ENCODE measurements at regions not wholly inside any gene's neighbourhood (a gene's known extent, or its start where the extent isn't known, plus 50 kb on each side); places are given as distances from the start of the nearest gene placed in this dataset.
"Not testable (repeated sequence)": the region's sequence is repeated elsewhere in the genome, so short reads cannot be mapped to it uniquely, and the experiment has no call there.

GRCh38 chr5:42894057-42894456, 82.4 kb upstream of the SELENOP start:
- ATAC-seq = no peak

GRCh38 chr5:42889311-42889933, 77.7 kb upstream of the SELENOP start:
- peak; percentile 64 to 68 for ATAC-seq

- no peak for ATAC-seq
These were observed 77.1 kb upstream of the SELENOP start for GRCh38 chr5:42888771-42889170.

DNA sequence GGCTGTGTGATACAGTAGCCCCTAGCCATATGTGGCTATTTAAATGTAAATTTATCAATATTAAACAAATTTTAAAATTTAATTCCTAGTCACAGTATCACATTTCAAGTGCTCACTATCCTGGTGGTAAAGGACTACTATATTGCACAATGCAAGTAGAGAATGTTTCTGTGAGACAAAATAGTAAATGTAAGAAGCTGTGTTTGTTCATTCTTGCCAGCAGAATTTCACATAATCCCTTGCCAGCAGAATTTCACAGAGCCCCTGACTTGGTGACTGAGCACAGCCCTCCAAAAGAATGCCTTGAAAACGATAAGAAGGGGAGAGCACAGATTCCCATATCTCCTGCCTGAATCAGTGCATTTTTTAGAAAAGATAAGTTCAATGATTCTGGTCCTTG, 75.9 kb upstream of the SELENOP start:
- no peak for ATAC-seq

DNA sequence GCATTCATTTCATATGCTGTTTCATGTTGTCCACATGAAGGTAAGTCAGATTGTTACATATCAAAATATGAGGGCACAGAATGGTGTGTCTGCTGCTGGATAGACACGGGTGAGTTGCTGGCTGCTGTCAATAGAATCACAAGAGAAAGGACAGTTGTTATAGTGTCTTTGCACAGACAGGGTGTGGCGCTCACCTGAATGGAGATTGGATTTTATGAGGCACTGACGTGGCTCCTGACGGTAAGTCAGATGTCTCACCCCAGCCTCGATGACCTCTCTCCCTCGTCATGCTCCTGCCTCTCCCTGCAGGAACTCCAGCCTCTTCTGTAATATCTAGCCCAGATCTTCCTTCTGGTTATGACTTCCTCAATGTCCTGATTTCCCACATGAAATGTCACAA, 75.4 kb upstream of the SELENOP start:
- no peak for ATAC-seq

GRCh38 chr5:42886635-42887034, 74.9 kb upstream of the SELENOP start:
- ATAC-seq = no peak

- no peak for ATAC-seq
These were observed 72.6 kb upstream of the SELENOP start for GRCh38 chr5:42884326-42884725.

- no peak for ATAC-seq
These were observed 69.9 kb upstream of the SELENOP start for GRCh38 chr5:42881416-42882117.

DNA sequence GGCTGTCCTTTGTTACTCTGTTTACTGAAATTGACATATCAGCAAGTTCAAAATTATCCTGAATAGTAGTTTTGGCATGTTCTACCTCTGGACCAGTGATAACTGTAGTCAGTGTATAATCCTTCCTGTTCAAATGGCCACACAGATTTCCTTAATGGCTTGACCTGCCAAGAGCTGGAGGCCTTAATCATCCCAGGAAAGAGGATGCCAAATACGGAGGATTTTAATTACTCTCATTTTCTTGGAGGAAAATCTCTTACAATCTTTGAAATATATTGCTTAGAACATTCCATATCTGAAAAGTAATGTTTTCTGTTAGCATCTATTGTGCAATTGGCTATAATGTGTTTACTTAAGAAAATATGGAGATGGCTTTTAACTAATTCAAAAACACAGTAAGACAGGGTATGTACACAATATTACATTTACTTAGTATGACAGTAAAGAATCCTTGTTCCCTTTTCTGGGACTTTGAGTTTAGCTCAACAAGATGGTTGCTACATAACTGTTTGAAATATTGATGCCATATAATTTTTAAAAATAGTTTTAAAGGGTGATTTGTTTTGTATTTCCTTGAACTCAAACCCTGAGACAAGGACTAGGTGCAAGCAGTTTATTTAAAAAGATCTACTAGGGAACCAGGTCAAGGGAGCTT, 68.9 kb upstream of the SELENOP start:
- no peak for ATAC-seq

GRCh38 chr5:42879291-42879690, 67.6 kb upstream of the SELENOP start:
- no peak for ATAC-seq

- no peak for ATAC-seq
These were observed 66.9 kb upstream of the SELENOP start for GRCh38 chr5:42878550-42878949.

DNA sequence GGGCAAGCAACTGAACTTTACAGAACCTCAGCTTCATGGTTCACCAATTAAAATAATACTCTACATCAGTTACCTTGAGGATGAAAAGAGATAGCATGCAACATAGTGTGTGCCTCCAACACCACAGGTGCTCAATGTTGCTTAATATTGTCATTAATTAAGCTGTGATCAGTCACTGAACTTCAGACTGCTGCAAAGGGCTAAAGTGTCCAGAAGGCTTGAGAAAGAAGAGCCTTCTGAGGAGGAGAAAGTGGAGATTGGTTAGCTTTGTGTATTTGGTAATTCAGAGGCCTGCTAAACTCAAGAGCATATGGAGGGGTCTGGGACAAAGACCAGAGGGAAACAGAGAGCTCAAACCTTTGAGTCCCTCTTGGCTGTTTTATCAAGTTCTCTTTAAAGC, 66.3 kb upstream of the SELENOP start:
- no peak for ATAC-seq

GRCh38 chr5:42877431-42877830, 65.7 kb upstream of the SELENOP start:
- no peak for ATAC-seq

- no peak for ATAC-seq
These were observed 64.7 kb upstream of the SELENOP start for GRCh38 chr5:42876375-42876844.

- ATAC-seq = no peak
These were observed 64.2 kb upstream of the SELENOP start for GRCh38 chr5:42875785-42876374.

- ATAC-seq = no peak
These were observed 63.5 kb upstream of the SELENOP start for GRCh38 chr5:42875211-42875610.

- no peak for ATAC-seq
These were observed 63.0 kb upstream of the SELENOP start for GRCh38 chr5:42874621-42875198.

GRCh38 chr5:42872865-42873264, 61.2 kb upstream of the SELENOP start:
- no peak for ATAC-seq

DNA sequence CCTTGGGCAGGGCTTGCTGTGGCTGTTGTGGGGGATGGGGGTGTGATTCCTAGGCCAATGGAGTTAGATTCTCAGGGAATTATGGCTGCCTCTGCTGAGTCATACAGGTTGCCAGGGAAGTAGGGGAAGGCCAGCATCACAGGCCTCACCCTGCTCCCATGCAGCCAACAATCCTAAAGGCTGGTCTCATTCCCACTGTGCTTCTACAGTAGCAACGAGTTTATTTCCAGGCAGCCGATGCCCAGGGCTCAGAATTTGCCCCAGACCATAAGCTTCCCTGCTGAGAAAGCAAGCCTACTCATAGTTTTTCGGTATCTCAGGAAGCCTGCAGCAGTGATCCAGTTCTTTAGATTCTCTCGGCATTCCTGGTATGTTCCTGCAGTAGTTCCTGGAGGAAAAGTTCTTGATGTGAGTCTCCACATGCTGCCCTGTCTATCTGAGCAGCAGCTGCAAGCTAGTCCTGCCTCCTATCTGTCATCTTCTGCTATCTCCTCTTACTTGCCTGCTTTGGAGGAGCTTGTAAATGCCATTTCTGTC, 59.3 kb upstream of the SELENOP start:
- ATAC-seq = no peak

DNA sequence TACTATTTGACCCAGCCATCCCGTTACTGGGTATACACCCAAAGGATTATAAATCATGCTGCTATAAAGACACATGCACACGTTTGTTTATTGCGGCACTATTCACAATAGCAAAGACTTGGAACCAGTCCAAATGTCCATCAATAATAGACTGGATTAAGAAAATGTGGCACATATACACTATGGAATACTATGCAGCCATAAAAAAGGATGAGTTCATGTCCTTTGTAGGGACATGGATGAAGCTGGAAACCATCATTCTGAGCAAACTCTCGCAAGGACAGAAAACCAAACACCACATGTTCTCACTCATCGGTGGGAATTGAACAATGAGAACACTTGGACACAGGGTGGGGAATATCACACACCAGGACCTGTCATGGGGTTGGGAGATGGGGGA, 56.7 kb upstream of the SELENOP start:
- not testable (repeated sequence) for ATAC-seq

DNA sequence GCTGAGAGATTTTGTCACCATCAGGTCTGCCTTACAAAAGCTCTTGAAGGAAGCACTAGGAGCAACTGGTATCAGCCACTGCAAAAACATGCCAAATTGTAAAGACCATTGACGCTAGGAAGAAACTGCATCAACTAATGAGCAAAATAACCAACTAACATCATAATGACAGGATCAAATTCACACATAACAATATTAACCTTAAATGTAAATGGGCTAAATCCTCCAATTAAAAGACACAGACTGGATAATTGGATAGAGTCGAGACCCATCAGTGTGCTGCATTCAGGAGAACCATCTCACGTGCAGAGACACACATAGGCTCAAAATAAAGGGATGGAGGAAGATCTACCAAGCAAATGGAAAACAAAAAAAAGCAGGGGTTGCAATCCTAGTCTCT, 53.1 kb upstream of the SELENOP start:
- ATAC-seq = not testable (repeated sequence)

Measured in activated CD4-positive, CD25-positive, alpha-beta regulatory T cell treated with anti-CD3 and anti-CD28 coated beads, Interleukin-2, amount 50 U/mL, for 24 hours (primary cell).